Keratinocyte (primary cell): ENCODE measurements at regions not wholly inside any gene's neighbourhood (a gene's known extent, or its start where the extent isn't known, plus 50 kb on each side); places are given as distances from the start of the nearest gene placed in this dataset.

Experiments used
- EZH2 ChIP-seq: IDR thresholded peaks from one replicate; pipeline ENCODE4 v1.6.1; 2012; ENCODE audit warnings: inconsistent platforms, mild to moderate bottlenecking, low read length, moderate library complexity
- TF ChIP-seq, protein P1 (sequence below), 3 experiments: IDR thresholded peaks in 1 of 3; conservative IDR thresholded peaks in 1 of 3; optimal IDR thresholded peaks in 1 of 3; 2 replicates in 2 of 3; 3 replicates in 1 of 3; pipeline versions ENCODE3 to v1.5.1; 2011; ENCODE audit warnings: low read length in 3 of 3, mild to moderate bottlenecking in 3 of 3, moderate library complexity in 2 of 3, control low read depth in 1 of 3, inconsistent platforms in 1 of 3; ENCODE audit not compliant: insufficient read depth in 2 of 3; ENCODE audit errors: extremely low read depth in 1 of 3

DNA sequence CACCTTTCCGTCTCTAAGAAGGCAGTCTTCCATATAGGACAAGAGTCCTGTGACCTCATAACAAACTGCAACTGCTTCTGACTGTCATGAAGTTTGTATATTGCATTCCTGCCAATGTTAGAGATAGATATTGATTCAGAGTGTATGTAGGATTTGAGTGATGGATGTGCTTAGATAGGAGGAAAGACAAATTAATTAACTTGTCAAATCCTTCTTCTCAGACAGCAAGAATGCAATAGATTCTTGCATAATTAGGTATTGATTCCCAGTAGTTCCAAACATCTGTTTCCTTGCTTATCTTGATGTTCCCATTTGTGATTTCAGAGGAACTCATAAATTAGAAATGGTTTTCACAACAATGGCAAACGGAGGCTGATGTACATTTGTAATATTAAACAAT is 555.3 kb downstream of the TRAM1L1 start:
- TF ChIP-seq, protein P1, sequence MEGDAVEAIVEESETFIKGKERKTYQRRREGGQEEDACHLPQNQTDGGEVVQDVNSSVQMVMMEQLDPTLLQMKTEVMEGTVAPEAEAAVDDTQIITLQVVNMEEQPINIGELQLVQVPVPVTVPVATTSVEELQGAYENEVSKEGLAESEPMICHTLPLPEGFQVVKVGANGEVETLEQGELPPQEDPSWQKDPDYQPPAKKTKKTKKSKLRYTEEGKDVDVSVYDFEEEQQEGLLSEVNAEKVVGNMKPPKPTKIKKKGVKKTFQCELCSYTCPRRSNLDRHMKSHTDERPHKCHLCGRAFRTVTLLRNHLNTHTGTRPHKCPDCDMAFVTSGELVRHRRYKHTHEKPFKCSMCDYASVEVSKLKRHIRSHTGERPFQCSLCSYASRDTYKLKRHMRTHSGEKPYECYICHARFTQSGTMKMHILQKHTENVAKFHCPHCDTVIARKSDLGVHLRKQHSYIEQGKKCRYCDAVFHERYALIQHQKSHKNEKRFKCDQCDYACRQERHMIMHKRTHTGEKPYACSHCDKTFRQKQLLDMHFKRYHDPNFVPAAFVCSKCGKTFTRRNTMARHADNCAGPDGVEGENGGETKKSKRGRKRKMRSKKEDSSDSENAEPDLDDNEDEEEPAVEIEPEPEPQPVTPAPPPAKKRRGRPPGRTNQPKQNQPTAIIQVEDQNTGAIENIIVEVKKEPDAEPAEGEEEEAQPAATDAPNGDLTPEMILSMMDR (optimal IDR thresholded peaks at IDR 0.05 in 1 of 3, IDR thresholded peaks at IDR 0.05 in 1 of 3, conservative IDR thresholded peaks at IDR 0.05 in 1 of 3; ENCODE audit: extremely low read depth in 1 of 3, insufficient read depth in 2 of 3, low read length in 3 of 3) = no peak
- TF ChIP-seq EZH2 = no peak
